ENCODE measurements at regions not wholly inside any gene's neighbourhood (a gene's known extent, or its start where the extent isn't known, plus 50 kb on each side); places are given as distances from the start of the nearest gene placed in this dataset.
A peak's percentile ranks its signal among the peaks of the same experiment; 100 is the strongest.

GRCh38 chr3:66153481-66154443, 67.0 kb upstream of the SLC25A26 start:
- Histone ChIP-seq H3K79me2 (replicated peaks; ENCODE audit: insufficient read depth) (no peaks in the 10 kb centered on the region), H3K4me3 (no peak overlapping the region), H3K36me3 (ENCODE audit: insufficient read depth) (no peaks in the 10 kb centered on the region), H3K27ac (ENCODE audit: low read depth) (peak overlapping the region; percentile 80; the same call in 1 of the 2 replicates), H3K4me1 (ENCODE audit: insufficient read depth) (peaks cover 8% of the 10 kb centered on the region), H3K27me3 (ENCODE audit: insufficient read depth) (no peaks in the 10 kb centered on the region), H3K4me2 (peak overlapping the region; percentile 28; the same call in 1 of the 2 replicates), H4K20me1 (replicated peaks; ENCODE audit: insufficient read depth) (no peaks in the 10 kb centered on the region), H3K9me2 (ENCODE audit: insufficient read depth) (no peaks in the 10 kb centered on the region), H2AFZ (peak overlapping the region; percentile 95), H3F3A (replicated peaks; ENCODE audit: low read depth) (no peaks in the 10 kb centered on the region)
- no peak overlapping the region for H3K4me3 Mint-ChIP-seq
- no peaks in the 10 kb centered on the region for H3K36me3 Mint-ChIP-seq (ENCODE audit: low read depth)
- H3K9me3 Mint-ChIP-seq, result no peaks in the 10 kb centered on the region
- ATAC-seq, result peak; percentile 82
- peak; percentile 26 for DNase-seq (ENCODE audit: low spot score)
- H3K27me3 Mint-ChIP-seq (ENCODE audit: insufficient read depth, low read depth, poor library complexity), result no peaks in the 10 kb centered on the region
- H3K27ac Mint-ChIP-seq, result no peak overlapping the region
- TF ChIP-seq STAT1 (IDR thresholded peaks at IDR 0.05; ENCODE audit: unreplicated experiment), result no peak
- no peak for TF ChIP-seq ZNF331 (CRISPR knock-in tag; IDR thresholded peaks at IDR 0.05; ENCODE audit: low read depth)
- TF ChIP-seq REST (IDR thresholded peaks at IDR 0.05; ENCODE audit: unreplicated experiment), result no peak
- no peak for TF ChIP-seq NANOG (IDR thresholded peaks at IDR 0.05; ENCODE audit: borderline replicate concordance)
- TF ChIP-seq ZNF114 (CRISPR knock-in tag; IDR thresholded peaks at IDR 0.05), result no peak
- no peak for TF ChIP-seq ZNF462 (CRISPR knock-in tag; IDR thresholded peaks at IDR 0.05)
- TF ChIP-seq CTCF (conservative IDR thresholded peaks at IDR 0.05; ENCODE audit: low read depth in 2 of 2), result no peak
- no peak for TF ChIP-seq EZH2 (IDR thresholded peaks at IDR 0.05; ENCODE audit: low read depth, unreplicated experiment)
- TF ChIP-seq POLR2AphosphoS5 (IDR thresholded peaks at IDR 0.05; ENCODE audit: low read depth), result no peak
- no peak for TF ChIP-seq EZH2phosphoT487 (IDR thresholded peaks at IDR 0.05; ENCODE audit: unreplicated experiment)
- peaks cover 8% of the 10 kb centered on the region for H3K4me1 Mint-ChIP-seq

Data from GM23338 (cell line).